Omental fat pad (tissue), 3 donors: ENCODE measurements at regions not wholly inside any gene's neighbourhood (a gene's known extent, or its start where the extent isn't known, plus 50 kb on each side); places are given as distances from the start of the nearest gene placed in this dataset.

ENCODE experiments used
- ATAC-seq: fragments of 150-250 bp; one replicate; pipeline ENCODE4 v1.9.1; 2016; ENCODE audit warnings: mild to moderate bottlenecking, moderate library complexity; ENCODE audit not compliant: low FRiP score
- DNase-seq: peaks from one replicate; pipeline ENCODE4 v3.0.0-alpha.2; 2019; ENCODE audit warnings: low spot score
- TF ChIP-seq, protein P1 (sequence below), 3 donors: fragments of 450-650 bp; IDR thresholded peaks; one replicate each; pipeline ENCODE4 v1.5.1; 2016 to 2017; ENCODE audit warnings: antibody characterized with exemption in 3 of 3, mild to moderate bottlenecking in 3 of 3, moderate library complexity in 2 of 3

DNA sequence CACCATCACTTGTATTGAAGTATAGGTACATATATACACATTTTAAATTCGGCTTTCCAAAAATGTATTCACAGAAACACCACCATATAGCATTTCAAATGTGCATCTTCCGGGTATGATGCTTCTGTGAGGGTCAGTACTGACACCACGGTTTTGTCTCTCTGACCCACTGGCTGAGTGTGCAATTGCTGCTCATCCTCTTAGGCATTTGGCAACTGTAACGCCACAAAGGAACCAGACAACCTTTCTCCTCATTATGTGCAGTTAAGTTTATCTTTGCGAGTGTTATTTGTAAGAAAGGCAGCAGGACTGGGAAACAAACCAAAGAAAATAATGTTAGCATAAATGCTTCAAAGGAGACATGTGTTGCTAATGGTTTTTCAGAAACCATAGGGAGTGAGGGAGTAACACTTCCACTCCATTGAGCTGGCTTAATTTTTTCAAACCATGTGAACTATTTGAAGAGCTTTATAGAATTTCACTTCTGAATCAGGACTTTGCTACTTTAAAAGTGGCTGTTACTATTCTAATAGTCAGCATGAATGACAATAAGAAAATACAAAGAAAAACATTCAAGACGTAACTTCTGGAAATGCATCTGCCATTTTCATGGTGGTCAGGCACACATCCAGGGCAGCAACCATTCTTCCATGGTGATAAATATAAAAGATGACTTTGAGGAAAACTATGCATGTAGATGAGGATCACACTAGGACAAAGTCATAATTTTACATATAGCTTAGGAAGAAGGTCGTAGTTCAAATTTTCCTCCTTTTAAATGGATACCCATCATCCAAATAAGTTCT lies 423.3 kb downstream of the MZT1 start:
- TF ChIP-seq, protein P1, sequence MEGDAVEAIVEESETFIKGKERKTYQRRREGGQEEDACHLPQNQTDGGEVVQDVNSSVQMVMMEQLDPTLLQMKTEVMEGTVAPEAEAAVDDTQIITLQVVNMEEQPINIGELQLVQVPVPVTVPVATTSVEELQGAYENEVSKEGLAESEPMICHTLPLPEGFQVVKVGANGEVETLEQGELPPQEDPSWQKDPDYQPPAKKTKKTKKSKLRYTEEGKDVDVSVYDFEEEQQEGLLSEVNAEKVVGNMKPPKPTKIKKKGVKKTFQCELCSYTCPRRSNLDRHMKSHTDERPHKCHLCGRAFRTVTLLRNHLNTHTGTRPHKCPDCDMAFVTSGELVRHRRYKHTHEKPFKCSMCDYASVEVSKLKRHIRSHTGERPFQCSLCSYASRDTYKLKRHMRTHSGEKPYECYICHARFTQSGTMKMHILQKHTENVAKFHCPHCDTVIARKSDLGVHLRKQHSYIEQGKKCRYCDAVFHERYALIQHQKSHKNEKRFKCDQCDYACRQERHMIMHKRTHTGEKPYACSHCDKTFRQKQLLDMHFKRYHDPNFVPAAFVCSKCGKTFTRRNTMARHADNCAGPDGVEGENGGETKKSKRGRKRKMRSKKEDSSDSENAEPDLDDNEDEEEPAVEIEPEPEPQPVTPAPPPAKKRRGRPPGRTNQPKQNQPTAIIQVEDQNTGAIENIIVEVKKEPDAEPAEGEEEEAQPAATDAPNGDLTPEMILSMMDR (IDR thresholded peaks at IDR 0.05), result no peak
- no peak for DNase-seq
- no peak for ATAC-seq

- no peak for DNase-seq
- TF ChIP-seq, protein P1 (IDR thresholded peaks at IDR 0.05), result no peak
- ATAC-seq, result no peak
Measured at GRCh38 chr13:72296246-72296645, 429.2 kb upstream of the DACH1 start.

DNA sequence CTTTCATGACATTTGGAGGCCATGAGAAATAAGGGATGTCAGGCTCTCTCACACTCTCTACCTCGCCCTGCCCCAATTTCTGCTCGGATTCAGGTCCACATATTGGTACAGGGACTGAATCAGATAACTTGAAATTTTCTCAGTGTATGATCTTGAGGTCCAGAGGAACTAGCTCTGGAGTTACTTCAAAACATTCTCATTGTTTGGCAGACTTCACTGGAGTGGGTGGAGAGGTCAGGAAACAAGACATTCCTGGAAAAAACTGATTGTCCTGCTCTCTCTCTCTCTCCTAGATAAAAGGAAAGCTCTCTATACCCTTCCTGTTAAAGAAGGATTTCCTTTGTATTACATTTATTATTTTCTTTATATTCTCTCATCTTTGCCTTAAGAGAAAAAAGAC lies 428.1 kb upstream of the DACH1 start:
- TF ChIP-seq, protein P1 (IDR thresholded peaks at IDR 0.05), result no peak
- no peak for DNase-seq
- ATAC-seq, result no peak

DNA sequence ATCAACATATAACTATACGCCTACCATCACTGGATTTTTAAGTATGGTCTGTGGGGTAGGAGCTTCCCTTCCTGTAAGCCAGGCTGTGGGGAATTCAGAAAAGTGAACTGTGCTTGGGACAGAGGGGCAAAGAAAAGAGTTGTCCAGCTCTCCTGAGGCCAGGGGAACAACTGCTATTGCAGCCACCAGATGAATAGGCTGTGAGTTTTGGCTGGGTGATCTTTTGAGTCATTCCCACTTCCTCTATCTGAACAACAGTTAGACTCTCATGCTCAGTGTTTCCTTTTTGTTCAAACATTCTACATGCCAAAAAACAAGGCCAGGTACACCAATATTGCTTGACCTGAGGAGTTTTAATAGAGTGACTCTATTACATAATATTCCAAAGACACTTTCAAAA lies 426.2 kb upstream of the DACH1 start:
- no peak for DNase-seq
- TF ChIP-seq, protein P1 (IDR thresholded peaks at IDR 0.05), result no peak

GRCh38 chr13:72290962-72291681 lies 424.1 kb upstream of the DACH1 start:
- ATAC-seq (no peak), DNase-seq (no peak)
- TF ChIP-seq, protein P1 (IDR thresholded peaks at IDR 0.05), result no peak

More for the DNA sequence above, 426.2 kb upstream of the DACH1 start:
- no peak for ATAC-seq

DNA sequence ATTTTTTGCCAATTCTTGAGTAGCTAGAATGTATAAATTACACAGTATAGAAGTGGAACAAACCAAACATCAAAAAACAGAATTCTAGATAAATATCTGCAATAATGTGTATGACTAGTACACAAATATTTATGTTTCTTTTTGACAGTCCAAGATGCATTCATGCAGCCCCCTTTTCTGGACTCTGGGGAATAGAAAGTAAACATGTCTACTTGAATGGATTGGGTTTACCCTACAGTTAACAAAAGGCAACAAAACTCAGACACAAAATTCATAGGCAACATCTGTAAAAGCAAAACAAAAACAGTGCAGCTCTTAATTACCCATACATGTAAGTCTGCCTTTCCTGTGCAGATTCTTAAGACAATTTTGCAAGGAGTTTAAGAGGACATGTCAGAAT lies 419.4 kb upstream of the DACH1 start:
- DNase-seq (no peak), ATAC-seq (no peak)
- TF ChIP-seq, protein P1 (IDR thresholded peaks at IDR 0.05), result no peak
